ENCODE measurements at regions not wholly inside any gene's neighbourhood (a gene's known extent, or its start where the extent isn't known, plus 50 kb on each side); places are given as distances from the start of the nearest gene placed in this dataset.

GRCh38 chr15:96495386-96495785, 164.9 kb downstream of the NR2F2 start:
- TF ChIP-seq FOXM1 (IDR thresholded peaks at IDR 0.05; ENCODE audit: borderline replicate concordance, low read depth) (no peak), TEAD4 (IDR thresholded peaks at IDR 0.05) (no peak), YY1 (IDR thresholded peaks at IDR 0.05; ENCODE audit: low read depth) (no peak), CEBPB (IDR thresholded peaks at IDR 0.05) (no peak), USF1 (IDR thresholded peaks at IDR 0.05) (no peak), EGR1 (IDR thresholded peaks at IDR 0.05) (no peak), RAD21 (IDR thresholded peaks at IDR 0.05; ENCODE audit: low read depth) (no peak), REST (IDR thresholded peaks at IDR 0.05; ENCODE audit: low read depth) (no peak), NFIC (IDR thresholded peaks at IDR 0.05) (no peak), TAF1 (IDR thresholded peaks at IDR 0.05; ENCODE audit: low read depth) (no peak), EP300 (IDR thresholded peaks at IDR 0.05; ENCODE audit: borderline replicate concordance) (no peak), CREB1 (IDR thresholded peaks at IDR 0.05; ENCODE audit: low read depth) (no peak), MAX (IDR thresholded peaks at IDR 0.05) (no peak), ZBTB7A (IDR thresholded peaks at IDR 0.05; ENCODE audit: low read depth) (no peak), TCF12 (IDR thresholded peaks at IDR 0.05; ENCODE audit: low read depth) (no peak)

GRCh38 chr15:96497951-96498350, 167.5 kb downstream of the NR2F2 start:
- TF ChIP-seq USF1 (IDR thresholded peaks at IDR 0.05) (no peak), TAF1 (IDR thresholded peaks at IDR 0.05; ENCODE audit: low read depth) (no peak), RAD21 (IDR thresholded peaks at IDR 0.05; ENCODE audit: low read depth) (no peak), TCF12 (IDR thresholded peaks at IDR 0.05; ENCODE audit: low read depth) (no peak), CEBPB (IDR thresholded peaks at IDR 0.05) (no peak), TEAD4 (IDR thresholded peaks at IDR 0.05) (no peak), REST (IDR thresholded peaks at IDR 0.05; ENCODE audit: low read depth) (no peak), FOXM1 (IDR thresholded peaks at IDR 0.05; ENCODE audit: borderline replicate concordance, low read depth) (no peak), EP300 (IDR thresholded peaks at IDR 0.05; ENCODE audit: borderline replicate concordance) (no peak), EGR1 (IDR thresholded peaks at IDR 0.05) (no peak), CREB1 (IDR thresholded peaks at IDR 0.05; ENCODE audit: low read depth) (no peak), MAX (IDR thresholded peaks at IDR 0.05) (no peak), NFIC (IDR thresholded peaks at IDR 0.05) (no peak), ZBTB7A (IDR thresholded peaks at IDR 0.05; ENCODE audit: low read depth) (no peak), YY1 (IDR thresholded peaks at IDR 0.05; ENCODE audit: low read depth) (no peak)

- TF ChIP-seq FOXM1 (IDR thresholded peaks at IDR 0.05; ENCODE audit: borderline replicate concordance, low read depth) (no peak), USF1 (IDR thresholded peaks at IDR 0.05) (no peak), TEAD4 (IDR thresholded peaks at IDR 0.05) (no peak), EGR1 (IDR thresholded peaks at IDR 0.05) (no peak), TCF12 (IDR thresholded peaks at IDR 0.05; ENCODE audit: low read depth) (no peak), YY1 (IDR thresholded peaks at IDR 0.05; ENCODE audit: low read depth) (no peak), NFIC (IDR thresholded peaks at IDR 0.05) (no peak), CEBPB (IDR thresholded peaks at IDR 0.05) (no peak), ZBTB7A (IDR thresholded peaks at IDR 0.05; ENCODE audit: low read depth) (no peak), EP300 (IDR thresholded peaks at IDR 0.05; ENCODE audit: borderline replicate concordance) (no peak), CREB1 (IDR thresholded peaks at IDR 0.05; ENCODE audit: low read depth) (no peak), MAX (IDR thresholded peaks at IDR 0.05) (no peak), REST (IDR thresholded peaks at IDR 0.05; ENCODE audit: low read depth) (no peak), RAD21 (IDR thresholded peaks at IDR 0.05; ENCODE audit: low read depth) (no peak), TAF1 (IDR thresholded peaks at IDR 0.05; ENCODE audit: low read depth) (no peak)
These were observed 170.0 kb downstream of the NR2F2 start for GRCh38 chr15:96500508-96500907.
